BLaER1 treated with 17β-estradiol and CSF1 and Interleukin-3, amounts not matched to agents 10 nM and 100 nM (cell line): ENCODE measurements at regions not wholly inside any gene's neighbourhood (a gene's known extent, or its start where the extent isn't known, plus 50 kb on each side); places are given as distances from the start of the nearest gene placed in this dataset.

ENCODE experiments used
- H3K27ac ChIP-seq, 11 experiments: shearing (Covaris generic); formaldehyde crosslinking; 2 replicates each; pipeline ENCODE4 v1.8.1; 2022
- H3K27me3 ChIP-seq, 11 experiments: shearing (Covaris generic); formaldehyde crosslinking; 2 replicates each; pipeline ENCODE4 v1.8.1; 2022
- H3K36me3 ChIP-seq, 11 experiments: shearing (Covaris generic); formaldehyde crosslinking; 2 replicates each; pipeline ENCODE4 v1.8.1; 2022
- H3K4me1 ChIP-seq, 10 experiments: shearing (Covaris generic); formaldehyde crosslinking; 2 replicates each; pipeline ENCODE4 v1.8.1; 2022
- H3K4me2 ChIP-seq, 11 experiments: shearing (Covaris generic); formaldehyde crosslinking; 2 replicates each; pipeline ENCODE4 v1.8.1; 2022
- H3K4me3 ChIP-seq, 10 experiments: shearing (Covaris generic); formaldehyde crosslinking; 2 replicates each; pipeline ENCODE4 v1.8.1; 2022
- H3K9ac ChIP-seq, 11 experiments: shearing (Covaris generic); formaldehyde crosslinking; 2 replicates each; pipeline ENCODE4 v1.8.1; 2022
- H3K9me3 ChIP-seq, 11 experiments: shearing (Covaris generic); formaldehyde crosslinking; replicated peaks in 1 of 11; 2 replicates each; pipeline ENCODE4 v1.8.1; 2022
- H4K20me1 ChIP-seq, 11 experiments: shearing (Covaris generic); formaldehyde crosslinking; 2 replicates each; pipeline ENCODE4 v1.8.1; 2022
- Cebpa-rat ChIP-seq, 11 experiments: shearing (Covaris generic); IDR thresholded peaks; 2 replicates each; pipeline ENCODE4 v1.8.1; 2022

DNA sequence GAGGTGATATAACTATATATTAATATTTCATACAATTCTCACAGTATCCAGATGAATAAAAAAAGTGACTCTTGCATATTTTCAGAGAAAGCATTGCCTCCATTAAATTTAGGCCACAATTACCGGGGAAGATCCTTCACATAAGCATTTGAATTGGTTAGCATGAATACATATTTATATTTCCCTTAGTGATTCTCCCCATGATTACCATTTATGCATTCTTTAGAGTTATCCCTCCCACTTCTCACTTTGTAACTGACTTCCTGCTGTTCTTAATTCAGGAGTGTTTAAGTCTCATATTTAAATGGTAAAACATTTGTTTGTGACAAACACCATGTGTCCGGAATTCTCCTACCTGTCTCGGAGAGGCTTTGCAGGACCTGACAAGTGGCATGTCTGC lies 523.4 kb downstream of the CCDC85A start:
- H3K4me2 ChIP-seq, result no peak overlapping the region
- H3K4me3 ChIP-seq, result no peak overlapping the region
- H3K9me3 ChIP-seq, result no peaks in the 10 kb centered on the region
- H3K27ac ChIP-seq, result no peak overlapping the region
- H3K4me1 ChIP-seq, result no peaks in the 10 kb centered on the region
- no peaks in the 10 kb centered on the region for H3K27me3 ChIP-seq
- no peaks in the 10 kb centered on the region for H4K20me1 ChIP-seq
- H3K36me3 ChIP-seq, result no peaks in the 10 kb centered on the region
- TF ChIP-seq Cebpa-rat (IDR thresholded peaks at IDR 0.05), result no peak
- no peak overlapping the region for H3K9ac ChIP-seq

DNA sequence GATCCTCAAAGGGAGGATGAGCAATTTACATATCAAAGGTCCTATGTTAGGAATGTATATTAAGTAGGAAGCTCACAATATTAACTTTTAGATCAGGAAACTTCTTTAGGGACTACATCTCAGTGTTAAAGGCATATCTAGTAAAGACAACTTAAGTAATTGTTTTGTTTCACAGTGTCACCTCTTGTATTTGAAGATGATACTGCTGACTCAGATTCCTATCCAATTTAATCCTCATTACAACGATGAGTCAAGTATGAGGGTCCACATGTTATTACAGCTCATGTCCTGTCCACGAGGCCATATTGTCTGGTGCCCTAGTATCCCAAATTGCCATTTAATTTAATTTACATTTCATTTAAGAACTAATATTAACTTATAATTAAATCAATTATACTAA lies 523.9 kb downstream of the CCDC85A start:
- no peak overlapping the region for H3K27ac ChIP-seq
- no peak overlapping the region for H3K4me2 ChIP-seq
- no peaks in the 10 kb centered on the region for H3K36me3 ChIP-seq
- H4K20me1 ChIP-seq, result no peaks in the 10 kb centered on the region
- no peak overlapping the region for H3K9ac ChIP-seq
- H3K4me3 ChIP-seq, result no peak overlapping the region
- H3K9me3 ChIP-seq, result no peaks in the 10 kb centered on the region
- no peaks in the 10 kb centered on the region for H3K4me1 ChIP-seq
- no peaks in the 10 kb centered on the region for H3K27me3 ChIP-seq
- no peak for TF ChIP-seq Cebpa-rat (IDR thresholded peaks at IDR 0.05)

DNA sequence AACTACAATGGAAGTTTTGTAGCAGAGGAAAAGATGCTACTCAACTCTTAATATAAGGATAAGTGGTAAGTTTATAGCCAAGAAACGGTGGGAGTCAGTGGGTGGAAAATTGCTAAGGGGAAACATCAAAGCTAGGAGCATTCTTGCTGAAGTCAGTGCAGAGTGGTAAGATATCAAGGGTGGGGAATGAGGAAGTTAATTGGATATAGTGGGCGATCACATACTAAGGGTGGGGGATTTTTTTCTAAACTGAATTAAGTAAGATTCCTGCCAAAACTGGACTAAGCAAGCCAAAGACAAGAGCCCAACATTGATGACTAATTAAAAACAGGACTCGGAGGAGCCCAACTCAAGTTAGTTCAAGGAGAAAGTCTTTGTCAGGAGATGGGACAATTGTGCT lies 525.4 kb downstream of the CCDC85A start:
- TF ChIP-seq Cebpa-rat (IDR thresholded peaks at IDR 0.05), result no peak
- Histone ChIP-seq H4K20me1 (no peaks in the 10 kb centered on the region), H3K4me3 (no peak overlapping the region), H3K9ac (no peak overlapping the region), H3K27ac (no peak overlapping the region), H3K9me3 (no peaks in the 10 kb centered on the region), H3K36me3 (no peaks in the 10 kb centered on the region), H3K4me1 (no peaks in the 10 kb centered on the region), H3K4me2 (no peak overlapping the region), H3K27me3 (no peaks in the 10 kb centered on the region)

DNA sequence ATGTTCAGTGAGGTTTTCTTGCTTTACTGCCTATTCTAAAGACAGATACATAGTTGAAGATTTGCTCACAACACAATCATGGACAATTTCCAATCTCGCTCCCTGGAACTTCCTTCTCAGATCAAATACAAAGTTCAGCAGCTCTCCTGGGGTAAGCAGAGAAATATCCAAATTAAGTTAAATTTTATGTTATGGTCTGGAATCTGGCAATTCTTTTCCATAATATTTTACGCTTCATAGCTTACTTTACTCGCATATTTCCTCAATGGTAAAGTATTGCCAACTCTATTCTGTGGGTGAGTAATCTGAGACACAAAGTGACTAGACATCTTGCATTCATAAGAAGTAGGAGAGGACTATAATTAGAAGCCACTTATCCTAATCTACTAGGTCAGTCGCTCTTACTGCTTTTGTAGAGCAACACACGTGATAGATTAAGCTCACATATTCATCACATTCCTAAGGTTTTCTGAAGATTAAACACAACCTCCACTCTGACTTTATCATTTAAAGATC lies 529.4 kb downstream of the CCDC85A start:
- no peak overlapping the region for H3K9ac ChIP-seq
- H3K9me3 ChIP-seq, result no peaks in the 10 kb centered on the region
- H3K27ac ChIP-seq, result no peak overlapping the region
- H4K20me1 ChIP-seq, result no peaks in the 10 kb centered on the region
- H3K4me1 ChIP-seq, result no peaks in the 10 kb centered on the region
- TF ChIP-seq Cebpa-rat (IDR thresholded peaks at IDR 0.05), result no peak
- H3K4me3 ChIP-seq, result no peak overlapping the region
- H3K27me3 ChIP-seq, result no peaks in the 10 kb centered on the region
- H3K4me2 ChIP-seq, result no peak overlapping the region
- H3K36me3 ChIP-seq, result no peaks in the 10 kb centered on the region

DNA sequence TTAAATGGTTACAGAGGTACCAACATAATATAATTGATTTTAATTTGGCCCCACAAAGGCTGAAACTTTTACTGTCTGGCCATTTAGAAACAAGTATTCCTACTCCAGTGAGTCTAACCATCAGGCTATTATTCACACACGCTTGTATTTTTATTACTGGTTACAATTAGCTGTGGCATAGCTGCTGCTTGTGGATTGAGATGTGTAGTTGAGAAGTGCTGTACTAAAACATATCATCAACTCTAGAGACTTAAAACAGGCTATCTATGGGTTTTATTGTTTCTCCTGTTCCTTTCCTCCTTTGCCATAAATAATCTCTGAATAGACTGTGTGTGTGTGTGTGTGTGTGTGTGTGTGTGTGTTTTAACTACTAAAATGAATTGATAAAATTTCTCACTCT lies 530.2 kb downstream of the CCDC85A start:
- Histone ChIP-seq H3K36me3 (no peaks in the 10 kb centered on the region), H4K20me1 (no peaks in the 10 kb centered on the region), H3K27ac (no peak overlapping the region), H3K4me1 (no peaks in the 10 kb centered on the region), H3K9me3 (0 out of 22 replicates have a peak, but pooled peaks cover 0 to 3% (median 0%) of the 10 kb centered on the region in 11 experiments), H3K27me3 (no peaks in the 10 kb centered on the region), H3K4me3 (no peak overlapping the region), H3K9ac (no peak overlapping the region), H3K4me2 (no peak overlapping the region)
- TF ChIP-seq Cebpa-rat (IDR thresholded peaks at IDR 0.05), result no peak

DNA sequence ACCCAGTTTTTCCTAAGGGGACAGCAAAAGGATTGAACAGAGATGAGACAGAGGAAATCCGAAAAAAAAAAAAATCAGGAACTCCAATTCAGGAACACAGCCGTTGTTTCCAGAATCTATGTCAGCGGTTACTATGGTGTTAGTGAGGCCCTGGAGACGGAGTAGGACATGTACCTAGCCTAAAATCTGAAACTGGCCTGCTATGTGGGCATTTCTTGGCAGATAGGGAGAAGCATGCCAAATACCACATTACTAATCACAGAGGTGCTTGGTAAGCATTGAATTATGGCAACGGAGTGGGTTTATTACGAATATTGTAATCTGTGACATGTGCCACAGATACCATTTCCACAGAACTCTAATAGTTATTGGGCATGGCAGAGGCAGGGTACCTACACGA lies 530.6 kb downstream of the CCDC85A start:
- Histone ChIP-seq H3K4me2 (no peak overlapping the region), H4K20me1 (no peaks in the 10 kb centered on the region), H3K27me3 (no peaks in the 10 kb centered on the region), H3K9me3 (0 out of 22 replicates have a peak, but pooled peaks cover 0 to 7% (median 0%) of the 10 kb centered on the region in 11 experiments), H3K4me1 (no peaks in the 10 kb centered on the region), H3K4me3 (no peak overlapping the region), H3K36me3 (no peaks in the 10 kb centered on the region), H3K27ac (no peak overlapping the region), H3K9ac (no peak overlapping the region)
- TF ChIP-seq Cebpa-rat (IDR thresholded peaks at IDR 0.05), result no peak

DNA sequence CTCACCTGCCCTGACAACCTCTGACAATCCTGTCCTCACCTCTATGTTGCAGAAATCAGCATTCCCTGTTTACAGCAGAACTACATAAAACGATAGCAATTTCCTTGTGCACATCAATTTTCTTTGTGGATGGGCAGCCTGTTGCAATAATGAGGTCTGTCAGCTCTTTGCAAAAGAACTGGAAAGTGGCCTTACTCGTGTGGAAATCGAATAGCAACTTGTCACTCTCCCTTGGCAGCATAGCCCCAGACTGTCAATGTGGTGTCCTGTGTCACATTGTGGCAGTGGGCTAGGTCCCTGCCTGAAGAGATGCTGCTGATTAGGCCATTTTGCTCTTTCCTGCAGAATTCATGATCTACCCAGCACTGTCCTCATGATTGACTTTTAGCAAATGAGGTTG lies 531.9 kb downstream of the CCDC85A start:
- no peak overlapping the region for H3K4me3 ChIP-seq
- H3K27me3 ChIP-seq, result no peaks in the 10 kb centered on the region
- peaks cover 0 to 8% (median 0%) of the 10 kb centered on the region in 11 experiments; a peak in 1 of 22 replicates for H3K9me3 ChIP-seq
- no peaks in the 10 kb centered on the region for H4K20me1 ChIP-seq
- H3K36me3 ChIP-seq, result no peaks in the 10 kb centered on the region
- H3K27ac ChIP-seq, result no peak overlapping the region
- no peak overlapping the region for H3K4me2 ChIP-seq
- no peak overlapping the region for H3K9ac ChIP-seq
- no peaks in the 10 kb centered on the region for H3K4me1 ChIP-seq
- no peak for TF ChIP-seq Cebpa-rat (IDR thresholded peaks at IDR 0.05)

DNA sequence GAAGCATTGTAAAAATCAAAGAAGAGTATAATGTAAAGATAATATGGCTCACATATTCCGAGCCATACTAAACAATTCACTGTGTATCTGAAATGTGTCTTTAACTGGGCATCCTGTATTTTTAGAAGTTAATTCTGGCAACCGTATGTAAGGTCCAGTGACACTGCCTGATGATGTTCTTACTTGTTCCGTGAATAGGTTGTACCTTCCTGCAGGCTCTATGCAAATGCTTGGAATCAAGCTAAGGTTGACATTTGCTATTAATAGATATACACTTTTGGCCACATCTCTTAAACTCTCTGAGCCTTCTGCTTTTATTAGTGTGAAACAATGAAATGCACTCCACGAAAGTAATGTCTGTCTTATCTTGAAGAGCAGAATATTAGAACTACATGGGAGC lies 534.6 kb downstream of the CCDC85A start:
- no peak overlapping the region for H3K4me3 ChIP-seq
- no peaks in the 10 kb centered on the region for H3K4me1 ChIP-seq
- peaks cover 0 to 13% (median 2%) of the 10 kb centered on the region in 11 experiments; a peak in 15 of 22 replicates for H3K9me3 ChIP-seq
- H3K27ac ChIP-seq, result no peak overlapping the region
- no peak overlapping the region for H3K4me2 ChIP-seq
- no peaks in the 10 kb centered on the region for H3K27me3 ChIP-seq
- no peaks in the 10 kb centered on the region for H4K20me1 ChIP-seq
- no peak overlapping the region for H3K9ac ChIP-seq
- TF ChIP-seq Cebpa-rat (IDR thresholded peaks at IDR 0.05), result no peak
- no peaks in the 10 kb centered on the region for H3K36me3 ChIP-seq

DNA sequence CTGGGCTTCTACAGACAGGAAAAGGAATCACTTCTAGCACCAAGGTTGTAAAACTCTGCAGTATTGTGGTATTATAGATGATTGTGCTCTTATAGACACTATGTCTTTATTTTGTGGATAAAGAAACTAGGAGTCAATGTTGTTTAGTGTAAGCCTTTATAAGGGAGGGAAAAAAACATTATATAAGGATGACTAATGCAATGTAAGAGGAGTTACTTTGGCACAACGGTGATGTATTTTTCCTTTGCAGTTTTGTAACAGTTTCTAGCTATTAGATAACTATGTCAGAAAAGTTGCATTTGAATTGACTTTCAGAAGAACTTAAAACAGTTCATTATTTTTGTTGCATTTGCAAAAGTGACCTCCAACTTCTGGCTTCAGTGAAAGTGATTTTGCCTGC lies 545.4 kb downstream of the CCDC85A start:
- Histone ChIP-seq H3K9me3 (peaks cover 14 to 19% (median 17%) of the 10 kb centered on the region in 11 experiments), H3K36me3 (no peaks in the 10 kb centered on the region), H3K9ac (no peak overlapping the region), H3K4me3 (no peak overlapping the region), H4K20me1 (no peaks in the 10 kb centered on the region), H3K4me2 (no peak overlapping the region), H3K4me1 (no peaks in the 10 kb centered on the region), H3K27me3 (no peaks in the 10 kb centered on the region), H3K27ac (no peak overlapping the region)
- no peak for TF ChIP-seq Cebpa-rat (IDR thresholded peaks at IDR 0.05)

DNA sequence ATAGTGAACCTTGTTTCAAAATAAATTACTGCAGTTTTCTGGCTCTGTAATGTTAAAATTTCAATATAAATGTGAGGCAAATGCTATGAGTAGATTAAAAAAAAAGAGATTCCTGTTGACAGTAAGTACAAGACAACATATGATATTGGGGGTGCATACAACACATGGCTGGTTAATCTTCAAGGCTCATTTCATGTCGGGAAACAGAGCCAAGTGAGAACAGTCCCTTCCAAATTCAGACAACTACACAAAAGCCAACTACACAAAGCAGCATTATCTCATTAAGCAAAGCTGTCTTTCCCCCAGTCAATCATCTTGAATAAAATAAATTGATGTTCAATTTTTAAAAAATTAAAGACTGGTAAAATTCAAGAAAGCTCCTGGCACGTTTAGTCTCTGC lies 549.2 kb downstream of the CCDC85A start:
- Histone ChIP-seq H3K9ac (no peak overlapping the region), H3K4me1 (no peaks in the 10 kb centered on the region), H3K4me3 (no peak overlapping the region), H3K27me3 (no peaks in the 10 kb centered on the region), H3K27ac (no peak overlapping the region), H4K20me1 (no peaks in the 10 kb centered on the region), H3K9me3 (peaks cover 0 to 12% (median 6%) of the 10 kb centered on the region in 11 experiments; a peak in 14 of 22 replicates), H3K4me2 (no peak overlapping the region), H3K36me3 (no peaks in the 10 kb centered on the region)
- no peak for TF ChIP-seq Cebpa-rat (IDR thresholded peaks at IDR 0.05)
